ENCODE measurements at regions not wholly inside any gene's neighbourhood (a gene's known extent, or its start where the extent isn't known, plus 50 kb on each side); places are given as distances from the start of the nearest gene placed in this dataset.

DNA sequence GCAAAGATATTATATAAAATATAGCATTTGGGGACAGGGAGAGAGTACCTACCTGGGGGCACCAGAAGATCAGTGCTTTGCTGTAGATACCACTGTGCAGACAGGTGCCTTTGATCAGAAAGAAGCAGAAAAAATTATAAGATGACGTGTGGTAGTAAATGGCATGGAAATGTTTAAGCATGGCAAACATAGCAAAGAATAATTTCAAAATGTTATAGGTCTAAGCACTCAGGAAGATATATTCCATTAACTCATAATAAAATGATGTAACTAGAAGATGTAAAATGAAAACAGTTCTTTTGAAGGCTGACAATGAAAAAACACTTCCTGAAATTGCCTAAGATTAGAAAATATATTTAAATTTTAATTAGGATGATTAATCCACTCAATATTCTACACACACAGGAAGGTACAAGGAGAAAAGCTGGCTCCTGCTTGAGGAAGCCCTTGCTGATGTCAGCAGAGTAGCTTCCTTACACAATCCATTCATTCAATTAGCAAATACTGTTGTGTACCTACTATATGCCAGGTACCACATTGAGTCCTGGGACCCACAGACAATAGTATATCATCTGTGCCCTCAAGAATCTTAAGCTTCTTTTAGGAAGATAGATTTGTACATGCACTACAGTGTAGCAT lies 290.2 kb upstream of the CNR1 start:
- Histone ChIP-seq H3K9ac (no peak overlapping the region), H3K4me2 (ENCODE audit: low read length) (no peak overlapping the region), H2AFZ (no peak overlapping the region), H3K9me3 (ENCODE audit: control insufficient read depth, low read length) (no peaks in the 10 kb centered on the region), H3K27me3 (ENCODE audit: control insufficient read depth, insufficient read depth, low read length) (no peaks in the 10 kb centered on the region), H3K36me3 (ENCODE audit: control insufficient read depth, insufficient read depth, low read length) (no peaks in the 10 kb centered on the region), H3K79me2 (no peaks in the 10 kb centered on the region), H3K4me1 (no peaks in the 10 kb centered on the region), H3K4me3 (ENCODE audit: low read depth, low read length) (no peak overlapping the region), H3K27ac (no peak overlapping the region)
- TF ChIP-seq, protein P1, sequence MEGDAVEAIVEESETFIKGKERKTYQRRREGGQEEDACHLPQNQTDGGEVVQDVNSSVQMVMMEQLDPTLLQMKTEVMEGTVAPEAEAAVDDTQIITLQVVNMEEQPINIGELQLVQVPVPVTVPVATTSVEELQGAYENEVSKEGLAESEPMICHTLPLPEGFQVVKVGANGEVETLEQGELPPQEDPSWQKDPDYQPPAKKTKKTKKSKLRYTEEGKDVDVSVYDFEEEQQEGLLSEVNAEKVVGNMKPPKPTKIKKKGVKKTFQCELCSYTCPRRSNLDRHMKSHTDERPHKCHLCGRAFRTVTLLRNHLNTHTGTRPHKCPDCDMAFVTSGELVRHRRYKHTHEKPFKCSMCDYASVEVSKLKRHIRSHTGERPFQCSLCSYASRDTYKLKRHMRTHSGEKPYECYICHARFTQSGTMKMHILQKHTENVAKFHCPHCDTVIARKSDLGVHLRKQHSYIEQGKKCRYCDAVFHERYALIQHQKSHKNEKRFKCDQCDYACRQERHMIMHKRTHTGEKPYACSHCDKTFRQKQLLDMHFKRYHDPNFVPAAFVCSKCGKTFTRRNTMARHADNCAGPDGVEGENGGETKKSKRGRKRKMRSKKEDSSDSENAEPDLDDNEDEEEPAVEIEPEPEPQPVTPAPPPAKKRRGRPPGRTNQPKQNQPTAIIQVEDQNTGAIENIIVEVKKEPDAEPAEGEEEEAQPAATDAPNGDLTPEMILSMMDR (IDR thresholded peaks at IDR 0.05), result no peak

DNA sequence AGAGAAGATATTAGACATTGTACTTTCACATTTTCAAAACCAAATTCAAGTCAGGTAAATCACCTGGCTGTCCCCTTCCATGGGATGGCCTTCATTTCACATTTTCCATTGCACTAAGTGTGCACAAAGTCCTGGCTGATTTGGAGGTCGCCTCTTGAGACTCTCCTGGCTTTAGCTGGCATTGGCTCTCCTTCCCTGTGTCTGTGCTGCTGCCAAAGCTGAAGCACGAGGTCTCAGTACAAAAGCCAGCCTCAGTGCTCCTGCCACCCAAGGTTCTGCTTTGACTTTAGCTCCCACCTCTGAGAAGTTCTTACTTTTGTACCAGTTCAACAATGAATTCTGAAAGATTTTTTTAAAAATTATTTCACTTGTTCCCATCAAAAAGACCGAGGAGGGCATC lies 289.2 kb upstream of the CNR1 start:
- H3K79me2 ChIP-seq, result no peaks in the 10 kb centered on the region
- H3K4me2 ChIP-seq (ENCODE audit: low read length), result no peak overlapping the region
- H3K4me3 ChIP-seq (ENCODE audit: low read depth, low read length), result no peak overlapping the region
- no peak overlapping the region for H3K9ac ChIP-seq
- H3K36me3 ChIP-seq (ENCODE audit: control insufficient read depth, insufficient read depth, low read length), result no peaks in the 10 kb centered on the region
- no peaks in the 10 kb centered on the region for H3K9me3 ChIP-seq (ENCODE audit: control insufficient read depth, low read length)
- H3K27ac ChIP-seq, result no peak overlapping the region
- H2AFZ ChIP-seq, result no peak overlapping the region
- no peaks in the 10 kb centered on the region for H3K4me1 ChIP-seq
- no peaks in the 10 kb centered on the region for H3K27me3 ChIP-seq (ENCODE audit: control insufficient read depth, insufficient read depth, low read length)
- TF ChIP-seq, protein P1 (IDR thresholded peaks at IDR 0.05), result no peak

DNA sequence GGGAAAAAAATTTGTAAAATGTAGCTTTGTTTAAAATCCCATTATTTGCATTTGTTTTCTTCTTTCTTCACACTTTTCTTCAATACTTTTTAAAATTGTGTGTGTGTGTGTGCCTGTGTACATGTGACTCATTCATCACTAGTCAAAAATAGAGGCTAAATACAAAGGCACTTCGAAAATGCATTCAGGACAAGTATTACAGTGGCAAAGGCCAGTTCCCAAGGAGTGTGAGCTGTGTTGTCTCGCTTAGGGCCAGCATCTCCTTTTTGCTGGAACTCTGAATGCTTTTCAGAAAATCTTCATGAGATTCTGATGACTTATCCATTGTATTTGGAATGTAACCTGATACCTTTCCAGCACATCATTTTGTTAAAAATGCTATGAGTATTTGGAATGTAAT lies 288.5 kb upstream of the CNR1 start:
- Histone ChIP-seq H3K27me3 (ENCODE audit: control insufficient read depth, insufficient read depth, low read length) (no peaks in the 10 kb centered on the region), H3K9me3 (ENCODE audit: control insufficient read depth, low read length) (no peaks in the 10 kb centered on the region), H3K36me3 (ENCODE audit: control insufficient read depth, insufficient read depth, low read length) (no peaks in the 10 kb centered on the region), H3K27ac (no peak overlapping the region), H3K4me3 (ENCODE audit: low read depth, low read length) (no peak overlapping the region), H3K79me2 (no peaks in the 10 kb centered on the region), H3K4me1 (no peaks in the 10 kb centered on the region), H2AFZ (no peak overlapping the region), H3K9ac (no peak overlapping the region), H3K4me2 (ENCODE audit: low read length) (no peak overlapping the region)
- TF ChIP-seq, protein P1 (IDR thresholded peaks at IDR 0.05), result no peak

DNA sequence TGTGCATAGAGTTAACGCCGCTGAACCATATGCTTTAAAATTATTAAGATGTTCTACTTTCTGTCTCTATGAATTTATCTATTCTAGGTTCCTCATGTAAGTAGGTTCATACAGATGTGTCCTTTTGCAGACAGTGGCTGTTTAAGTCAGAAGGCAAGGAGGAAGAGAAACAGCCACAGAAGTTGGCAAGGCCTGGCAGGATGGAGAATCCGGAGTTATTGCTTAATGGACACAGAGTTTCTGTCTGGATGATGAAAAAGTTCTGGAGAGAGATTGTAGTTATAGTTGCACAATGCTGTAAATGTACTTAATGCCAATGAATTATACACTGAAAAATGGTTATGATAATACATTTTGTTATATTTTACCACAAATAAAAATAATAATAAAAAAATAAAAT lies 283.6 kb upstream of the CNR1 start:
- Histone ChIP-seq H3K4me3 (ENCODE audit: low read depth, low read length) (no peak overlapping the region), H3K9ac (no peak overlapping the region), H3K79me2 (no peaks in the 10 kb centered on the region), H3K27me3 (ENCODE audit: control insufficient read depth, insufficient read depth, low read length) (no peaks in the 10 kb centered on the region), H3K27ac (no peak overlapping the region), H2AFZ (no peak overlapping the region), H3K4me1 (no peaks in the 10 kb centered on the region), H3K36me3 (ENCODE audit: control insufficient read depth, insufficient read depth, low read length) (no peaks in the 10 kb centered on the region), H3K4me2 (ENCODE audit: low read length) (no peak overlapping the region), H3K9me3 (ENCODE audit: control insufficient read depth, low read length) (no peaks in the 10 kb centered on the region)
- TF ChIP-seq, protein P1 (IDR thresholded peaks at IDR 0.05), result no peak
